GM21737 (cell line): ENCODE measurements at regions not wholly inside any gene's neighbourhood (a gene's known extent, or its start where the extent isn't known, plus 50 kb on each side); places are given as distances from the start of the nearest gene placed in this dataset.
"Not testable (repeated sequence)": the region's sequence is repeated elsewhere in the genome, so short reads cannot be mapped to it uniquely, and the experiment has no call there.

Experiments
- ATAC-seq: cut with Tn5 transposase; IDR thresholded peaks from one replicate; pipeline ENCODE4 v1.9.1; 2021; ENCODE audit warnings: mild to moderate bottlenecking, moderate library complexity; ENCODE audit not compliant: unreplicated experiment

DNA sequence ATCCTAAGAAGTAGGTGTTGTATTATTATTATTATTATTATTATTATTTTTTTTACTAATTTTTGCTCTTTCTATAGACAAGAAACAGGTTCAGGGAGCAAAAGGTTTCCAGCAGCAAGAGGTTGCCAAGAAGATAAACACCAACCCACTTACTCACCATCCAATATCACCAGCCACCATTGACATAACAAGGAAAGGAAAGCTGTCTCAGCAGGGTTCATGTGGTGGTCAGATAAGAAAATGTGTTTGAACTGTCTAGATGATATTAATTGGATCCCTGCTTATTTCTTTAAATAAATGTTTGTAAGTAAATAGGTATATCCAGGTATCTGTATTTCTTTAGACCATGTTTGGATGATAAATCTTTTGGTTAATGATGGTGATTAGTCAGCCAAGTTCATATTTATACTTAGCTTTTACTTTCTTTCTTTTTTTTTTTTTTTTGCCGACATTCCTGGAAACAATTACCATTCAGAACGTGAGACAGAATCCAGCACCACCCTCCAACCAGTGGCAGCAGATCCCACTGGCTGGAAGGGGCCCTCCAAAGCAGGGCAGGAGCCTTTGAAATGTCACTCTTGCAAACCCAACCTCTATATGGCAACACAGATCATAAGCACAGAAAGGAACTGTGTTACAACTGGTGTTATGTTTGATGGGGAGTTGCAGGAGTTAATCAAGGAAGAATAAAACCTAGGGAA is 139.2 kb upstream of the ECI2 start:
- ATAC-seq, result no peak

DNA sequence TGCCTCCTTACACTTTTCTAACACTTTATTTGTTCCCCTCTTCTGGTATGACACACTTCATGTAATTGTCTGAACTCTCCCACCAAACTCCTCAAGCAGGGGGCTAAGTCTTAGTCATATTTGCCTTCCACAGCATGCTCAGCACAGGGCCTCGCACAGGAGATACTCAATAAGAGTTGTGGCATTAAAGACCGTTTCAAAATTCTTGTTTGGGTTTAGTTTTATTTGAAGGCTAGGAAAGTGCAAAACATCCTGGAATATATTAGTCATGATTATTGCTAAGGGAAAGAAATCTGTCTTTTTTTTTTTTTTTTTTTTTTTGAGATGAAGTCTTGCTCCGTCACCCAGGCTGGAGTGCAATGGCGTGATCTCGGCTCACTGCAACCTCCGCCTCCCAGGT is 137.6 kb upstream of the ECI2 start:
- ATAC-seq, result no peak

DNA sequence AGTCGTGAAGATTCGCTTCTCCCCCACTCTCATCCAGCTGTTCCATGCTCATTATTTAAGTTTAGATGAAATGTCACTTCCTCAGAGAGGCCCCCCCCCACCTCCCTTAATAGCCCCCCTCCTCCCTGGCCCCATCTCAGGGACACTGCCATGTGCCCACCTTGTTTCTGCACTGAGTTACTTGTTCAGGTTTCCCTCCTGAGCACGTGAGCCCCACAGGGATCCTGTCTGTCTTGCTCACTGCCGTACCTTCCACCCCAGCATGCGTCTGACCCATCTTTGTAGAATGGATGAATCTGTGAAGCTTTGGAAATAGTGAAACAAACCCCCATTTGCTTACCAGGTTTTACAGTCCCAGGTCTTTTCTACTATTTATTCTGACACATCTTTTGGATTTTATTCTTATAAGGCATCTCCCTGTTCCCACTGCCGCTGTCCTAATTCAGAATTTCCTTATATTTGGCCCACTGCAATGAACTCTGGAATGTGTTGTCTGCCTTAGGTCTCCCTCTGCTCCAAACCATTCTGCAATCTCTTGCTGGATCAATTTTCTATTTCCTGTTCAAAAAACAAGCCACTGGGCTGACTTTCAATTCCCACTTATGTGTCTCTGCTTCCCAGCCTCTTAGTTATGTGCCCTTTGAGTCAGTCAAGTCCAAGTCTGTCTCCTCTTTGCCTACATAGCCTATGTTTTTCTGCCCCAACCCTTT is 136.5 kb upstream of the ECI2 start:
- ATAC-seq, result no peak

DNA sequence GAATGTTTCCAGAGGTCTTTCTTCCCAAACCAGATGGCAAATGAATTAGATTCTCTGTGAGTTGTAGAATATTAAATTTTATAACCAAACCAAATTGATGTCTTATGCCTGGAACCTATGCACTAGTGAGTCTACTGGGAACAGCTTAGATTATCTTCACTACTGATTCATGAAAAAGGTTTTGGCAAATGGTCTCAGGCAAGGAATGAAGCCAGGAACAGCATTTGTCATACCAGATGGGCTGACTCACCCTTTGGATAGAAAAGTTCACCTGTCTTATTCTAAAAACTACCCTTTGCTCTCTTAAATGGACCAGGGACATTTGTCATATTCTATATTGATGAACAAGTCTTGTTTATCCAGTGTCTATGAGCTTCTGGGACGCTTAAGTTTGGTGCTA is 135.4 kb upstream of the ECI2 start:
- ATAC-seq, result no peak

DNA sequence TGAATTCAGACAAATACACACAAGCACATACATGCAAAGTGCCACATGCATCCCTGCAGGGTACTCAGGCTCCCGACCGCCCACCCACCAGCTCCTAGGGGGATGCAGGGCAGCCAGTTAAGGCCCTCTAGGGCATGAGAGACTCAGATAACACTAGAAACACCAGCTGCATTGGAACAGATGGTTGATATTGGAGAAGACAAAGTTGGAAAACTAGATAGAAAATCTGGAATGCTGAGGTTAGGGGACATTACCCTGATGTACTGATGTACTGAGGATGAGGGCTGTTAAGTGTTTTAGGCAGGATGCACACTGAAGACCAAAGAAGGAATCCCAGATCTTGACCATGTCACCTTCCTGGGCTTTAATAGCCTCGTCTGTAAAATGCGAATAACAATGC is 134.6 kb upstream of the ECI2 start:
- ATAC-seq, result no peak

DNA sequence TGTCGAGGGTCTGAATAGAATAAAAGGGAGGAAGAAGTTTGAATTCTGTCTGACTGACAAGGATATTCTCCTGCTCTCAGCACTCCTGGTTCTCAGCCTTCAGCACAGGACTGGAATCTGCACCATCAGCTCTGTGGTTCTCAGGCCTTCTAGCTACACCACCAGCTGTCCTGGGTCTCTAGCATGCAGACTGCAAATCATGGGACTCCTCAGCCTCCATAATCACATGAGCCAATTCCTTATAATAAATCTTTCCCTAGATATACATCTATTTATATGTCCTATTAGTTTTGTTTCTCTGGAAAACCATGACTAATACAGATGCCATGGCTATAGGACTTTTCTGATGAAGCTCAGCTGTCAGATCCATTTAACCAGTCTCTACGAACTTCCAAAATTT is 132.8 kb upstream of the ECI2 start:
- ATAC-seq, result no peak

DNA sequence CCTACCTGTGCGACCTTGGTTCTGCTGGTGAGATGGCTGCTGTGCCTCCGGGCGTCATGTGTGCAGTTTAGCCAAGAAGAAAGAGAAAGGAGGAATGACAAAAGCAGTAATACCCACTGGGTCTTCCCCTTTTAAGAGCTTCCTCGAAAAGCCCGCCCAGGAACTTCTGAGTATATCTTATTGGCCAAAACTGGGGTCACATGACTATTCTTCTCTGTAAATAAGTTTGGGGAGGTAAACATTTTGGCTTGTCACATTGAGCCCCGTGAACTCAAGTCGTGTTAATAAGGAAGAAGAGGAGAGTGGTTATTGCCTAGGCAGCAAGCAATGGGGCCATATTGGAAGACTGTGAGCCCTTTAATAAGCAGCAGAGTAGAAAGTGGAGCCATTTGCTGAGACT is 130.4 kb upstream of the ECI2 start:
- ATAC-seq, result no peak

DNA sequence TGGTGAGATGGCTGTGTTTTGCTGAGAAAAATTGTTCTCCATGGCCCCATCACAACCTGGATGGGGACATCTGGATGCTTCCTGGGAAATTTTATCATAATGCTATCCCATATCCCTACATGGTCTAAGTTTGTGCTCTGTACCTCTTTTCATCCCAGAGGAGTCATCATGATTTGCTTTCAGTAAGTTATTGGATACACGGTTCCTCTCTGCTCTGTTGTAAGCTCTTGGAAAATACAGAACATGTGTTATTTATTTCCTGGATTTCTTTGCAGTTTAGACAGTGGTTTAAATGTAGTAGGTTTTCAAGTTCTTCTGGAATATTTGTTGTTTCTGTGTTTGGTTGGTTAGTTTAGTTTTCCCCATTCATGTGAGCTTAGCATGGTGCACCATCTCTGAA is 129.2 kb upstream of the ECI2 start:
- no peak for ATAC-seq

DNA sequence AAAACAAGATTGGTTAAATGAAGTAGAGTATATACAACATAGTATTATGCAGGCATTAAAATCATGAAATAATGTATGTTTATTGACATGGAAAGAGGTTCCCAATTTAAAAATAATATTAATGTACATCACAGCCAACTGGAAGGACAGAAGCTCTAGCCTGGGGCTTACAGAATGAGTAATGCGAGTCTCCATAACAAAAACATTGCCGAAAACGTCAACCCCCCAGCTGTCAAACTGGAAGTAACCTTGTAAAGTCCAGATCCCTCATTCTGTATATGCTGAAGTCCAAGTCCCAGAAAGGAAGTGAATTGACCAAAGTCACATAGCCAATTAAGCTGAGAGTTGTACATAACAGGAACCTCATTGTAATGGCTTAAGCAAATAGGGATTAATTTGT is 128.7 kb upstream of the ECI2 start:
- no peak for ATAC-seq

DNA sequence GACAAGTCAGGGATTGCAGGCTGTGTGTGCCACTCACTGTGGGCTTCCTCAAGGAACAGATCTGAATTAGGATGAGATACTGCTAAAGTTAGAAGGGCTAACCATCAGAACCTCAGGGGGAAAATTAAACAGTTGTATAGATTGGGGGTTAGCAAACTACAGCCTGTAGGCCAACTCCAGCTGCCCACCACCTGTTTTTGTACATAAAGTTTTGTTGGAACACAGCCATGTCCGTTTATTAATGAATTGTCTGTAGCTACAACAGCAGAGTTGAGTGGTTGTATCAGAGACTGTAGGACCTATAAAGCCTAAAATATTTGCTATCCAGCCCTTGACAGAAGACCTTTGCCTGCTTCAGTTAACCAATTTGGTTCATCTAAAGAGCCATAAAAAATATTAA is 127.2 kb upstream of the ECI2 start:
- no peak for ATAC-seq

DNA sequence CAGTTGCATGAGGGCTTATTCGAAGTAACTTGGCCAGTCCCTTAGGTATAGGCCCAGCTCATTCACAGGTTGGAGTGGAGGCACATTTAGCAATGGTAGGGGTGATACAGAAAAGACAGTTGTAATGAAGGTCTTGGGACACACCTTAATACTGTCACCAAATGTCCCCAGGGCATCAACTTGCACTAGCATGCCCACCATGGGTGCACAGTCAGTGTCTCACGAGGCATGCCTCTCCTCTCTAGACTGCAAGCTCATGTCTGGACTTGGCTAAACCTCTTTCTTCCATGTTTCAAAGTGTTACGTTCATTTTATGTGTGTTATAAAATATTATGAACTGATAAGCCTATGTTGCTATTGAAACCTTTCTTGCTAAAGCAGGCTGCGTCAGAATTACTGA is 124.0 kb upstream of the ECI2 start:
- no peak for ATAC-seq

DNA sequence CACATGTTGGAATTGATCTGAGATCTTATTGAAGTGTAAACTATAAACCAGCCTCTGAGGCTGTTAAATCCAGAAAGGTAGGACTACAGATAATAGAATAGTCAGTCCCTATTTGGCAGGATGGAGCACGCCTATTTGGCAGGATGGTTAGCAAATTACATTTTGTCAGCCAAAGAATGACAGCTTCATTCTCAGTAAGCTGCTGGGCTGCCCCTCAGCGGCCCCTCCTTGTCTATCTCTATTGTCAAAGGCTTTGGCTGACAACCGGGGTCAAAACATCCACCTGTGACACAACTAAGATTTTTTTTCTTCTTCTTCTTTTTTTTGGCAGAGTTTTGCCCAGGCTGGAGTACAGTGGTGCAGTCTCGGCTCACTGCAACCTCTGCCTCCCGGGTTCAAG is 123.4 kb upstream of the ECI2 start:
- ATAC-seq, result no peak

DNA sequence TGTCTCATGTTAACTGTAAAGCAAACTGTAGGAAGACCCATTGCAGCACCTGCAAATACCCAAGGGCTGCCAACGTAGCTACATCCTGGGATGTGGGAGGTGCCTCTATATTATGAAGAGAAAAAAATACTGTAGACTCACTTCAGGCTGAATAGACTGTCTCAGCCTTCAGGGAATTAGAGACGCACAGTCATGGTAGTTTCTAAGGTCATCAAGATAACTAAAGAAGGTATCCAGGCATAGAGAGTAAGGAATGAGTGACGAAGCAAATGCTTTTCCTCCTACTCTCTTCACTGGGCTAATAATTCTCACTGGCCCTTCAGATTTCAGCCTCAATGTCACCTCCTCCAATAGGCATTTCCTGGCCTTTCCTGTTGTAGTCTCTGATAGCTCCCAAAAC is 121.6 kb upstream of the ECI2 start:
- no peak for ATAC-seq

DNA sequence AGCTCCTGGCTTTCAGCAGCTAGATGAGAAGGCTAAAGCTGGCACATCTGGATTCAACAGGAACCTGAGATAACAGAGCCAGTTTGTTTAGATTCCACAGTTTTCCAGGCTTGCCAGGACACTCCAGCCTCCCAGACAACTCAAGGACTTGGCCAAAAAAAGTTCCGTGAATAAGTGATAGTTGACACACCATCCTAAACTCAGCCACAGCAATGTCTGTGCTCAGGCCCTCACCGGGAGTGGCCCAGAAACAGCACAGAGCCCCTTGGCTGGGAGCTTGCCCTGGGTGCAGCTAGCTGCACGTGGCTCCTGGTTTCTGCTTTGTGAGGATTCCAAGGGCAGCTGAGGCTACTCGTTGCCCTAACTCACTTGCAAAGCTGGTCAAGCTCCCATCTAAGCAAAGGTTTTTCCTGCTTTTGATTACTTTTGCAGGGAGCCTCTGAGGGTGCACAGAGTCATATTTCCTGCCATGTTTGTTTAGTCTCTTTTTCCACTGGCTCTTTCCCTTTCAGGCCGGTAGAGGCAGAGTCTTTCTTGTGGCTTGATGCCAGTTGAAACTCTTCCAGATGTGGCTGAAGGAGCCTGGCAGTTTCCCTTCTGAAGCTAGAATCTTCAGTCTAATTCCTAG is 118.3 kb upstream of the ECI2 start:
- no peak for ATAC-seq

DNA sequence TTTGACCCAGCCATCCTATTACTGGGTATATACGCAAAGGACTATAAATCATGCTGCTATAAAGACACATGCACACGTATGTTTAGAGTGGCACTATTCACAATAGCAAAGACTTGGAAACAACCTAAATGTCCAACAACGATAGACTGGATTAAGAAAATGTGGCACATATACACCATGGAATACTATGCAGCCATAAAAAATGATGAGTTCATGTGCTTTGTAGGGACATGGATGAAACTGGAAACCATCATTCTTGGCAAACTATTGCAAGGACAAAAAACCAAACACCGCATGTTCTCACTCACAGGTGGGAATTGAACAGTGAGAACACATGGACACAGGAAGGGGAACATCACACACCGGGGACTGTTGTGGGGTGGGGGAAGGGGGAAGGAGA is 117.1 kb upstream of the ECI2 start:
- ATAC-seq, result not testable (repeated sequence)

DNA sequence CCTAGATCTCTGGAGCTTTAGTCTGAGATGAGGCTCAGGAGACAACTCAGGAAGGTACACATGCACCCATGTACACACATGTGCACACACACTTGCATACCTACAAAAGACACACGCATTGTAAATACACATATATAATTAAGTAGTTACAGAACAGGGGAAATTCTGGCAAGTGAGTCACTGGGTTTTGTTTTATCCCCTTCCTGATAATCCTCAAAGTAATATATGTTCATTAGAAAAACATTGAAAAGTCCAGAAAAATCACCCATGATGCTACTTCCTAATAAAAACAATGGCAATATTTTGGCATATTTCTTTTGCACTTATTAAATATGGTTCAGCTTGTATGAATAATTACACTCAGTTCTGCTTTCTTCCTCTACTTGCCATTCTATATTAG is 115.3 kb upstream of the ECI2 start:
- ATAC-seq, result no peak

DNA sequence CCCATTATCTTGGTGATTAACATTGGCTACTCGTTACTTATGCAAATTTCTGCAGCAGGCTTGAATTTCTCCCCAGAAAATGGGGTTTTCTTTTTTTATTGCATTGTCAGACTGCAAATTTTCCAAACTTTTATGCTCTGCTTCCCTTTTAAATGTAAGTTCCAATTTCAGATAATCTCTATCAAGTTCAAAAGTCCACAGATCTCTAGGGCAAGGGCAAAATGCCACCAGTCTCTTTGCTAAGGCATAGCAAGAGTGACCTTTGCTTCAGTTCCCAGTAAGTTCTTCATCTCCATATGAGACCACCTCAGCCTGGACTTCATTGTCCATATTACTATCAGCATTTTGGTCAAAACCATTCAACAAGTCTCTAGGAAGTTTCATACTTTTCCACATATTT is 108.5 kb upstream of the ECI2 start:
- ATAC-seq, result not testable (repeated sequence)

DNA sequence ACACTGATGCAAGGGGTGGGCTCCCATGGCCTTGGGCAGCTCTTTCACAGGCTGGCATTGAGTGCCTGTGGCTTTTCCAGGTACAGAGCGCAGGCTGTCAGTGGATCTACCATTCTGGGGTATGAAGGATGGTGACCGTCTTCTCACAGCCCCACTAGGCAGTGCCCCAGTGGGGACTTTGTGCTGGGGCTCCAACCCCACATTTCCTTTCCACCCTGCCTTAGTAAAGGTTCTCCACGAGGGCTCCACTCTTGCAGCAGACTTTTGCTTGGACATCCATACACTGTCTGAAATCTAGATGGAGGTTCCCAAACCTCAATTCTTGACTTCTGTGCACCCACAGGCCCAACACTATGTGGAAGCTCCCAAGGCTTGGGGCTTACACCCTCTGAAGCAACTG is 107.9 kb upstream of the ECI2 start:
- ATAC-seq, result no peak

DNA sequence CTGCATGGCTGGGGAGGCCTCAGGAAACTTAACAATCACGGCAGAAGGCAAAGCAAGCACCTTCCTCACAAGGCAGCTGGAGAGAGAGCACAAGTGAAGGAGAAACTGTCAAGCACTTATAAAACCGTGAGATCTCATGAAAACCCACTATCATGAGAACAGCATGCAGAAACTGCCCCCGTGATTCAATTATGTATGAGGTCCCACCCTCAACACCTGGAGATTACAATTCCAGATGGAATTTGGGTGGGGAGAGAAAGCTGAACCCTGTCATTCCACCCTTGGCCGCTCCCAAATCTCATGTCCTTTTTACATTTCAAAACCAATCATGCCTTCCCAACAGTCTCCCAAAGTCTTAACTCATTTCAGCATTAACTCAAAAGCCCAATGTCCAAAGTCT is 107.2 kb upstream of the ECI2 start:
- ATAC-seq, result no peak

DNA sequence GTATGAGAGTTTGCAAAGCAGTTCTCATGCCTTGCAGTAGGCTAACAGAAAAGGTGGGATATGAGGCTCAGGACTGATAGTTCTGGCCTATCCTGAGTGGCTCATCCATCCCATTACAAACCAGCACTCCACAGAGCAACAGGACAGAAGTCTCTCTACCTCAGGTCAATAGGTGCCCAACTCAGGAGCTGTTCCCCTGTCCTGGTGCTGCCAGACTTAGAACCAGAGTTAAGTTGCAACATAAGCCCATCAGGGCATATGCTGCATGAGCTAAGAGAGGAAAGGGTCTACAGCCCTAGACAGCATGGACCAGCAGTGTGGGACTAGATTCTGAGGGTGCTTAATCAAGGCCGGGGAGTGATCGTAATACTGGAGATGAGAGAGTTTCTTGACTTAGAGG is 104.8 kb upstream of the ECI2 start:
- no peak for ATAC-seq

DNA sequence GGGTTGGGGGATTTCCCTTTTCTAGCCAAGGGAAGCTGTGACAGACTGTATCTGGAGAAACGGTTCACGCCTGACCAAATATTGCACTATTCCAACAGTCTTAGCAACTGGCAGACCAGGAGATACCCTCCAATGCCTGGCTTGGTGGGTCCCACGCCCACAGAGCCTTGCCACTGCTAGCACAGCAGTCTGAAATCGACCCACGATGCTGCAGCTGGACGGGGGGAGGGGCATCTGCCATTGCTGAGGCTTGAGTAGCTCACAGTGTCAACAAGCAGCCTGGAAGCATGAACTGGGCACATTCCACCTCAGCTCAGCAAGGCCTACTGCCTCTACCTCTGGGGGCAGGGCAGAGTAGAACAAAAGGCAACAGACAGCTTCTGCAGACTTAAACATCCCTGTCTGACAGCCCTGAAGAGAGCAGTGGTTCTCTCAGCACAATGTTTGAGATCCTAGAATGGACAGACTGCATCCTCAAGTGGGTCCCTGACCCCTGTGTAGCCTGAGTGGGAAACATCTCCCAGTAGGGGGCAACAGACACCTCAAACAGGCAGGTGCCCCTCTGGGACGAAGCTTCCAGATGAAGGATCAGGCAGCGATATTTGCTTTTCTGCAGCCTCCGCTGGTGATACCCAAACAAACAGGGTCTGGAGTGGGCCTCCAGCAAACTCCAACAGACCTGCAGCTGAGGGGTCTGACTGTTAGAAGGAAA is 89.9 kb upstream of the ECI2 start:
- no peak for ATAC-seq
